ENCODE measurements at regions not wholly inside any gene's neighbourhood (a gene's known extent, or its start where the extent isn't known, plus 50 kb on each side); places are given as distances from the start of the nearest gene placed in this dataset.

GRCh38 chr7:41252551-41252950, 450.3 kb downstream of the INHBA start:
- no peaks in the 10 kb centered on the region for H3K36me3 ChIP-seq
- H3K4me3 ChIP-seq = no peak overlapping the region
- no peaks in the 10 kb centered on the region for H3K4me1 ChIP-seq
- no peak overlapping the region for H3K27ac ChIP-seq
- H3K27me3 ChIP-seq = no peaks in the 10 kb centered on the region
- TF ChIP-seq, protein P1, sequence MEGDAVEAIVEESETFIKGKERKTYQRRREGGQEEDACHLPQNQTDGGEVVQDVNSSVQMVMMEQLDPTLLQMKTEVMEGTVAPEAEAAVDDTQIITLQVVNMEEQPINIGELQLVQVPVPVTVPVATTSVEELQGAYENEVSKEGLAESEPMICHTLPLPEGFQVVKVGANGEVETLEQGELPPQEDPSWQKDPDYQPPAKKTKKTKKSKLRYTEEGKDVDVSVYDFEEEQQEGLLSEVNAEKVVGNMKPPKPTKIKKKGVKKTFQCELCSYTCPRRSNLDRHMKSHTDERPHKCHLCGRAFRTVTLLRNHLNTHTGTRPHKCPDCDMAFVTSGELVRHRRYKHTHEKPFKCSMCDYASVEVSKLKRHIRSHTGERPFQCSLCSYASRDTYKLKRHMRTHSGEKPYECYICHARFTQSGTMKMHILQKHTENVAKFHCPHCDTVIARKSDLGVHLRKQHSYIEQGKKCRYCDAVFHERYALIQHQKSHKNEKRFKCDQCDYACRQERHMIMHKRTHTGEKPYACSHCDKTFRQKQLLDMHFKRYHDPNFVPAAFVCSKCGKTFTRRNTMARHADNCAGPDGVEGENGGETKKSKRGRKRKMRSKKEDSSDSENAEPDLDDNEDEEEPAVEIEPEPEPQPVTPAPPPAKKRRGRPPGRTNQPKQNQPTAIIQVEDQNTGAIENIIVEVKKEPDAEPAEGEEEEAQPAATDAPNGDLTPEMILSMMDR (IDR thresholded peaks at IDR 0.05) = no peak
- no peak for DNase-seq (ENCODE audit: low spot score)
- H3K9me3 ChIP-seq = no peaks in the 10 kb centered on the region

DNA sequence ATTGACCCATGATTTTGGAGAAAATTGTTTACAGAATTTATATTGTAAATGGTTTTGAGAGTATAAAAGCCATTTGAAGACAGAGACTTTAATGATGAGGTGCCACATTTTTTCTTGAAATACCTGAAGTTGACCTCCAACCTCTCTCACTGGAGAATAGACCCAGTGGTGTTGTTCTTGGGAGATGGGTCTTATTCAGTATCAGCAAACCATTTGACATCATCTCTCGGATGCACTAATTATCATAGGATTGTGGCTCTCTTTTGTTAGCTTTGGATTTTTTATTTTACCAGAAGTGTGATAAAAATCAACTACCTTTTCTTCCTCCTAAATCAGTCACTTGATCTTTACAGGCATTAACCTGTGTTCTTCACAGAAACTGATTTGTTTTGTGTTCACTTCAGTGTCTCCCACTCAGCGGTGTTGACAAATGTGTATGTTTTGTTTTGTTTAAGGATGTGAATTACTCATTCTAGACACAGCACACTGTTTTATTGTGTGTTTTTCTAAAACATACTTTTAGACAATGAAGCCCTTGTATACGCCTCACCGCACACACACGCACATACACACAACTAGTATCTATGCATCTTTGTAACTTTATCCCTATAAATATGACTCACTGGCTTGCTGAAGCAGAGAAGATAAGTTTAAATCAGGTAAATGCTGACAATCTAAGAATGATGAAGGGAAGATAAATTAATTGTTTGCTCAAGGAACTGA, 455.6 kb downstream of the INHBA start:
- Histone ChIP-seq H3K4me3 (no peak overlapping the region), H3K27me3 (no peaks in the 10 kb centered on the region), H3K36me3 (no peaks in the 10 kb centered on the region), H3K27ac (no peak overlapping the region), H3K9me3 (no peaks in the 10 kb centered on the region), H3K4me1 (no peaks in the 10 kb centered on the region)
- TF ChIP-seq, protein P1 (IDR thresholded peaks at IDR 0.05) = no peak
- no peak for DNase-seq (ENCODE audit: low spot score)

DNA sequence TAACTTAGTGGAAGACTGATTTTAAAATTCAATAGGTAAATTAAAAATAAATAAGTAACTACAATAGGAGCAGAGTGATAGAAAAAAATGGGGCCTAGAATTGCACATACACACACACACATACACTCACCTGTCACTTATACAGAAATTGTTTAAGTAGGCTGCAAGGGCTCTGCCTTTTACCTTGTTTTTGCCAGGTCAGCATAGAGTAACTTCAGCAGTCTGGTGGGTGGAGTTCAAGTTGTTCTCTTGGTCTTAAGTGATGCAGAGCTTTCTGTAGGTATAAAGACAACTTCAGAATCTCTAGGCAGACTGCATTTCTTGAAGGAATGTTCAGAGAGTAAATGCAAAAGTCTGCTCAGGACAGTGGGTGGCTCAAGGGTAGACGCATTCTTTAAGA, 457.0 kb downstream of the INHBA start:
- no peak for DNase-seq (ENCODE audit: low spot score)
- TF ChIP-seq, protein P1 (IDR thresholded peaks at IDR 0.05) = no peak
- H3K27me3 ChIP-seq = no peaks in the 10 kb centered on the region
- no peak overlapping the region for H3K27ac ChIP-seq
- H3K9me3 ChIP-seq = no peaks in the 10 kb centered on the region
- no peak overlapping the region for H3K4me3 ChIP-seq
- H3K36me3 ChIP-seq = no peaks in the 10 kb centered on the region
- H3K4me1 ChIP-seq = no peaks in the 10 kb centered on the region

DNA sequence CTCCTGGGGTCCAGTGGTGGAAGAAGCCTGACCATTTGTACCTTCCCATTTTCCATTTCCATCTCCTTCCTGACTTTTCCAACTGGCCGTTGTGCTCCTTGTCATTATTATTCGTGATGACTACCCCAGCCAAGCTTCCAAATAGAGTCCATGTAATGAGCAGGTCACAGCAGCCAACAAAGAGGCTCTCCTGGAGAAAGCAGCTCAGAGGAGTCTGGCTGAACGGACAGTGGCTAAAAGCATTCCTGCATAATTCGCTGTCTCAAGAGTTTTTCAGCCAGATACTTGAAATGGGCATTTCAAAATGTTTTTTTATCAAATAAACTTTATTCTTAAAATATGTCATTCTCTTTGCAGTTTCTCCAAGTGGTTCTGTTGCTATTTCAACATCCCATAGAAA, 458.6 kb downstream of the INHBA start:
- Histone ChIP-seq H3K27ac (no peak overlapping the region), H3K36me3 (no peaks in the 10 kb centered on the region), H3K9me3 (no peaks in the 10 kb centered on the region), H3K4me1 (no peaks in the 10 kb centered on the region), H3K4me3 (no peak overlapping the region), H3K27me3 (no peaks in the 10 kb centered on the region)
- DNase-seq (ENCODE audit: low spot score) = no peak
- TF ChIP-seq, protein P1 (IDR thresholded peaks at IDR 0.05) = no peak

- H3K4me3 ChIP-seq = no peak overlapping the region
- TF ChIP-seq, protein P1 (IDR thresholded peaks at IDR 0.05) = no peak
These were observed 461.2 kb downstream of the INHBA start for GRCh38 chr7:41241641-41242040.

GRCh38 chr7:41239596-41239995, 463.3 kb downstream of the INHBA start:
- no peak overlapping the region for H3K27ac ChIP-seq
- no peaks in the 10 kb centered on the region for H3K36me3 ChIP-seq
- TF ChIP-seq, protein P1 (IDR thresholded peaks at IDR 0.05) = no peak
- H3K27me3 ChIP-seq = no peaks in the 10 kb centered on the region
- no peak for DNase-seq (ENCODE audit: low spot score)
- no peaks in the 10 kb centered on the region for H3K9me3 ChIP-seq
- no peaks in the 10 kb centered on the region for H3K4me1 ChIP-seq
- no peak overlapping the region for H3K4me3 ChIP-seq

More at GRCh38 chr7:41241641-41242040, 461.2 kb downstream of the INHBA start:
- Histone ChIP-seq H3K27ac (no peak overlapping the region), H3K4me1 (no peaks in the 10 kb centered on the region), H3K9me3 (no peaks in the 10 kb centered on the region), H3K27me3 (no peaks in the 10 kb centered on the region), H3K36me3 (no peaks in the 10 kb centered on the region)
- no peak for DNase-seq (ENCODE audit: low spot score)
